ENCODE measurements at regions not wholly inside any gene's neighbourhood (a gene's known extent, or its start where the extent isn't known, plus 50 kb on each side); places are given as distances from the start of the nearest gene placed in this dataset.

- Histone ChIP-seq H3K36me3 (ENCODE audit: control insufficient read depth, insufficient read depth, low read length) (no peaks in the 10 kb centered on the region), H3K4me3 (replicated peaks; ENCODE audit: low read depth, low read length) (no peak overlapping the region), H3K27me3 (replicated peaks; ENCODE audit: control insufficient read depth, insufficient read depth, low read length) (peaks cover 3% of the 10 kb centered on the region; the same call in 1 of the 2 replicates)
- DNase-seq (ENCODE audit: extremely low read depth, insufficient read length), result no peak
- TF ChIP-seq CTCF (IDR thresholded peaks at IDR 0.05; ENCODE audit: insufficient read depth, low read length, poor library complexity, severe bottlenecking), result no peak
These were observed 53.3 kb upstream of the NCOR2 start for GRCh38 chr12:124620606-124621295.

GRCh38 chr12:124618291-124618902, 51.0 kb upstream of the NCOR2 start:
- no peak for DNase-seq (ENCODE audit: extremely low read depth, insufficient read length)
- Histone ChIP-seq H3K4me3 (replicated peaks; ENCODE audit: low read depth, low read length) (no peak overlapping the region), H3K36me3 (ENCODE audit: control insufficient read depth, insufficient read depth, low read length) (no peaks in the 10 kb centered on the region), H3K27me3 (replicated peaks; ENCODE audit: control insufficient read depth, insufficient read depth, low read length) (no peaks in the 10 kb centered on the region)
- TF ChIP-seq CTCF (IDR thresholded peaks at IDR 0.05; ENCODE audit: insufficient read depth, low read length, poor library complexity, severe bottlenecking), result no peak

- DNase-seq (ENCODE audit: extremely low read depth, insufficient read length), result no peak
- no peak for TF ChIP-seq CTCF (IDR thresholded peaks at IDR 0.05; ENCODE audit: insufficient read depth, low read length, poor library complexity, severe bottlenecking)
- Histone ChIP-seq H3K36me3 (ENCODE audit: control insufficient read depth, insufficient read depth, low read length) (no peaks in the 10 kb centered on the region), H3K4me3 (replicated peaks; ENCODE audit: low read depth, low read length) (no peak overlapping the region), H3K27me3 (replicated peaks; ENCODE audit: control insufficient read depth, insufficient read depth, low read length) (no peaks in the 10 kb centered on the region)
These were observed 50.2 kb upstream of the NCOR2 start for GRCh38 chr12:124617615-124618014.
